Nephron progenitor cell (in vitro differentiated cells): ENCODE measurements at regions not wholly inside any gene's neighbourhood (a gene's known extent, or its start where the extent isn't known, plus 50 kb on each side); places are given as distances from the start of the nearest gene placed in this dataset.

Experiments used
- DNase-seq: peaks from one replicate; pipeline ENCODE4 v3.0.0; 2021
- H3K27ac Mint-ChIP-seq: 2 replicates; pipeline ENCODE4 v1.8.0; 2021; ENCODE audit warnings: mild to moderate bottlenecking, moderate library complexity, mixed read lengths
- H3K27me3 Mint-ChIP-seq: 2 replicates; pipeline ENCODE4 v1.8.0; 2021; ENCODE audit warnings: mild to moderate bottlenecking, low read depth, mixed read lengths; ENCODE audit not compliant: poor library complexity
- H3K36me3 Mint-ChIP-seq: 2 replicates; pipeline ENCODE4 v1.8.0; 2021; ENCODE audit warnings: low read depth, mixed read lengths
- H3K4me1 Mint-ChIP-seq: 2 replicates; pipeline ENCODE4 v1.8.0; 2021; ENCODE audit warnings: mixed read lengths
- H3K4me3 Mint-ChIP-seq: 2 replicates; pipeline ENCODE4 v1.8.0; 2021; ENCODE audit warnings: mild to moderate bottlenecking, moderate library complexity, mixed read lengths
- H3K9me3 Mint-ChIP-seq: 2 replicates; pipeline ENCODE4 v1.8.0; 2021; ENCODE audit warnings: mild to moderate bottlenecking, moderate library complexity, mixed read lengths
- CTCF ChIP-seq: fragments of 200-600 bp; sonication (generic); IDR thresholded peaks from 2 replicates; pipeline ENCODE4 v1.5.0; 2021; ENCODE audit warnings: antibody characterized with exemption

DNA sequence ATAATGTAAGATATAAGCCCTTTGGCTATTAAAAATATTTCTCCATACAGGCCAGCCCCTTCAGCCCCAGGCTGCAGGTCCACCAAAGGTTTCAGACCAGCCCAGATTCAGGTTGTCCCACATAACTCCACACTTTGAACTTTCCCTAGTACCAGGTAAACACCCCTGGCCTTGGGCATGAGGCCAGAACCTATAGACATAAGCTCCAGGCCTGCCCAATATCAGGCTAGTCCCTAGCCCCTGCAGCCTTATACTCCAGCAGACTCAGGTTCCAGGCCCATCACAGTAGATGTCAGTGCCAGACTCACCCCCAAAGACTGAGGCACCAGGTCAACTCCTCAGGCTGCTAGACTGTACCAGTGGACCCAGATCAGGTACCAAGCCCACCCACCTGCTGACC is 178.5 kb upstream of the DAAM1 start:
- TF ChIP-seq CTCF, result no peak
- peaks cover 2% of the 10 kb centered on the region for H3K27me3 Mint-ChIP-seq
- DNase-seq, result no peak
- H3K4me1 Mint-ChIP-seq, result no peaks in the 10 kb centered on the region
- no peak overlapping the region for H3K27ac Mint-ChIP-seq
- H3K4me3 Mint-ChIP-seq, result no peak overlapping the region
- peaks cover 41% of the 10 kb centered on the region for H3K36me3 Mint-ChIP-seq
- peaks cover 59% of the 10 kb centered on the region for H3K9me3 Mint-ChIP-seq

DNA sequence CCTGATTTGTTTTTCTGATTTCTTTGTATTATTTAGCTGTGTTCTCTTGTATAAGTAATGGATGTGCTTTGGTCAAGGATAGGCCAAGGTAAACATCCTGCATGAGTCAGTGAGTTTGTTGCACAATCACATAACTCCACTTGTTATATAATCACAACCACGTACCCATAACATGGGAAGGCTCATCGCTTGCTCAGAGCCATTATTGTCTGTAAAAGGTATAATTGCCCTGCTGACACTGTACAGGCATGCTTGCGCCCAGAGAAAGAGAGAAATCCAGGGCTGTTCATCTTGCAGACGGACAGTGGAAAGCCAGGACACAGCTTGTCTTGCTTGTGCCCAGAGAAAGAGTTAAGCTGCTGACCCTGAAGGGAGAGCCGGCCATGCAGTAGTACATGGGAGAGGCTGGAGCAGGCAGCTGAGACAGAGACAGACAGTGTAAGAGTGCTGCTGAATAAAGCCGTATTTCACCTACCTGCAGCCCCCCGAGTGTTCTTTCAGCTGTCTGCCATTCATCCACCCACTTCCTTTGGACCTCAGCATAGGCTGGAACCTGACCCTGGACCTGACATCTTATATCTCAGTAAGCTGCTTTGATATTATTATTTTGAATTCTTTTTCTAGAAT is 174.7 kb upstream of the DAAM1 start:
- no peak overlapping the region for H3K4me3 Mint-ChIP-seq

DNA sequence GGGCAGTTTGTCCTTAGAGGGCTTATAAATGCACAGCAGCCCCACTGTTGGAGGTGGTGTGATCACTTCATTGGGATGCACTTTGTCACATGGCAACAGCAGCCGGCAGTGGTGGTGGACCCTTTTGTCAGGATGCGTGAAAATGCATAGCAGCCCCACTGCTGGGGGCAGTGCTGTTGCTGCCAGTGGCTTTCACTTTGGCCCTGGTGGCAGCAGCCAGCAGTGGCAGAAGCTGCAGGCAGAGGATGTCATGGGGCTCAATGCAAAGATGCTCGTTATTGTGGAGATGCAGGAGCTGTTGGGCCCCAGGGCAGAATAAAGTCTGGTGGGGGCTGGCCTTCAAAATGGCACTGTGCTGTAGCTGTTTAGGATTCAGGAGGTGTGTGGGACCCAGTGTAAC is 173.0 kb upstream of the DAAM1 start:
- Mint-ChIP-seq H3K36me3 (peaks cover 25% of the 10 kb centered on the region), H3K4me1 (peaks cover 6% of the 10 kb centered on the region), H3K4me3 (no peak overlapping the region), H3K9me3 (peaks cover 38% of the 10 kb centered on the region), H3K27me3 (no peaks in the 10 kb centered on the region), H3K27ac (no peak overlapping the region)
- TF ChIP-seq CTCF, result no peak
- no peak for DNase-seq

More for the DNA sequence above, 174.7 kb upstream of the DAAM1 start:
- Mint-ChIP-seq H3K27ac (peak overlapping the region; percentile 37), H3K36me3 (peaks cover 29% of the 10 kb centered on the region), H3K4me1 (peaks cover 6% of the 10 kb centered on the region), H3K9me3 (peaks cover 43% of the 10 kb centered on the region), H3K27me3 (peaks cover 2% of the 10 kb centered on the region)
- DNase-seq, result no peak
- no peak for TF ChIP-seq CTCF

DNA sequence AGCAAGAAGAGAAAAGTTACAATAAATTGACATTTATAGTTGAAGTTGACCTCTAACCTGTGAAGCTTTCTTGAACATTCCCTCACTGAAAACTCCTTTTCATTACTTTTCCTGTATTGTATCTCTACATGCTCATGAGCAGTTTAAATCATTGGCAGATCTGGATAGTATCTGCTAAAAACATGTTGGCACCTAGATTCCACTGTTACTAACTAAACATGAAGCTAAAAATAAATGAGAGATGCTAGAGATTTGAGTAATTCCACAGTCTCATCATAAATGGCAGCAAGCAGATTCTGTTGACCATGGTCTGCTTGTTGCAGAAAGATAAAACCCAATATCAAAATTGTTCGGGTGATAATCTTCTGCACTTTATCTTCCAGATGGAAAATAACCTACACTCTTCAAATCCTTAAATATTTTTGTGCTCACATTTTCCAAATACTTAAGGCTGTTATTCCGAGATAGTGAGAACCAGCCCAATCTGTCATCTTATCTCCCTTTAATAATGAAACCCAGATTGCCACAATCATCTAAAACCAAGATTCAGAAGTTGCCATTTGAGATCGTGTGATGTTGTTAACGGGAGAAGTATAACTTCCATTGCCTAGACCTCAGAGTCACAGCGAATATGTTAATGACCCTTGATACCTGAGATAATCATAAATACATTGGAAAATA is 171.0 kb upstream of the DAAM1 start:
- DNase-seq, result no peak

GRCh38 chr14:59018460-59018859 is 170.0 kb upstream of the DAAM1 start:
- Mint-ChIP-seq H3K9me3 (peaks cover 11% of the 10 kb centered on the region), H3K36me3 (peaks cover 3% of the 10 kb centered on the region), H3K27ac (no peak overlapping the region), H3K4me3 (no peak overlapping the region), H3K27me3 (no peaks in the 10 kb centered on the region), H3K4me1 (peaks cover 6% of the 10 kb centered on the region)
- TF ChIP-seq CTCF, result no peak
- DNase-seq, result no peak

More for the DNA sequence above, 171.0 kb upstream of the DAAM1 start:
- Mint-ChIP-seq H3K36me3 (peaks cover 12% of the 10 kb centered on the region), H3K9me3 (peaks cover 20% of the 10 kb centered on the region), H3K4me1 (peaks cover 6% of the 10 kb centered on the region), H3K4me3 (no peak overlapping the region), H3K27ac (no peak overlapping the region), H3K27me3 (no peaks in the 10 kb centered on the region)
- no peak for TF ChIP-seq CTCF

DNA sequence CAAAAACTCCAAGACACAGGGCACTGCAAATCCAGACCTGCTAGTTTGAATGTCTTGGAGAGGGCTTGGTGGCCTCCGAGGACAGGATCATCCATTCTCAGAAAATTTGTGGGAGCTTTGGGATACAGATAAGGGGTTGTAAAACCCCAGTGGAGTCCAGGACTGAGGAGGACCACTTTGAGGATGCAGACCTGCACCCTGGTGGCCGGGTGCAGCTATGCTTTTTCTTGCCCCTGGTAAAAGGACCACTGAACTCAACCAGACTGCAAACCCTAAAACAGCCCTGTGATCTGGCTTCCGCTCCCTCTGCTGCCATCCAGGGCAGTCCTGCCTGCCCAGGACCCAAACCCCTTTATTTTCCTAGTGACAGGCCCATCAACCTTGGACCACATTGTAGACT is 169.5 kb upstream of the DAAM1 start:
- no peak for DNase-seq
- no peak overlapping the region for H3K4me3 Mint-ChIP-seq
- H3K4me1 Mint-ChIP-seq, result peaks cover 6% of the 10 kb centered on the region
- no peaks in the 10 kb centered on the region for H3K27me3 Mint-ChIP-seq
- H3K36me3 Mint-ChIP-seq, result no peaks in the 10 kb centered on the region
- H3K27ac Mint-ChIP-seq, result no peak overlapping the region
- peak; percentile 9 for TF ChIP-seq CTCF
- peaks cover 6% of the 10 kb centered on the region for H3K9me3 Mint-ChIP-seq
